ENCODE measurements at regions not wholly inside any gene's neighbourhood (a gene's known extent, or its start where the extent isn't known, plus 50 kb on each side); places are given as distances from the start of the nearest gene placed in this dataset.

- no peak for DNase-seq
Observed at GRCh38 chr4:35926788-35927187, 317.5 kb downstream of the ARAP2 start.

DNA sequence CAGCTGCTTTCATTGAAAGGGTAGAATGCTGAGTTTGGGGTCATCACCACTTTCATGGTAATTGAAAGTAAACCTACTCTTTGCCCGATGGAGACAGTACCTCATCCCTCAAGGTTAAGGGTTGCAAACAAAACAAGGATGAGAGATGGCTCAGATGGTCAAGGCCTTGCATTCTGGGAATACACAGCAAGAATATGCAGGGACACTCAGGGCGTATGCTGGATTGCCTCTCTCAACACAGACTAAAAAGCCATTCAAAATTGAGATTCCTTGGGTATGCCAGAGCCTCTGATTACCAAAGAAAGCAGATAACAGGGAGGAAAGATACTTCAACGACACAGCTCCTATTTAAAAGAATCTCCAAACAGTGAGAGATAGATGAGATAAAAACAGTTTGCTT lies 310.4 kb downstream of the ARAP2 start:
- DNase-seq, result no peak

GRCh38 chr4:35934320-35934981 lies 309.9 kb downstream of the ARAP2 start:
- peak; percentile 33 for DNase-seq

- DNase-seq, result no peak
Observed at GRCh38 chr4:35938936-35939335, 305.4 kb downstream of the ARAP2 start.

DNA sequence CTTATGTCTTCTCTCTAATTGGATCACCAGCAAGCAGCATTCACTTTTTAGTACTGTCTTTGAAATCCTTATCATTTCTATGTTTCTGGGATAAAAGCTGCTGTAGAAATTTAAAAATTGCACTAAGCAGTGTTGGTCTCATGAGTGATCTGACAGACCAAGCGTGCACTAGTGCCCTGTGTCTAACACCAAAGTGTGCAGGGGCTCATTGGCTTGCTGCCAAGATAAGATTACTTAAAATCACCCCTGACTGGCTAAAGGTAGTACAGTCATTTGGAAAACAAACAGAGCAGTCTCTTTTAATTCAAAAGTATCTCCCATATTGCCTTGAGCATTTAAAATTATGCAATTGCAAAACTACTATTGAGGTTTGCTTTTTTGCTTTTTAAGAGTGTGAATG lies 304.6 kb downstream of the ARAP2 start:
- DNase-seq, result no peak

DNA sequence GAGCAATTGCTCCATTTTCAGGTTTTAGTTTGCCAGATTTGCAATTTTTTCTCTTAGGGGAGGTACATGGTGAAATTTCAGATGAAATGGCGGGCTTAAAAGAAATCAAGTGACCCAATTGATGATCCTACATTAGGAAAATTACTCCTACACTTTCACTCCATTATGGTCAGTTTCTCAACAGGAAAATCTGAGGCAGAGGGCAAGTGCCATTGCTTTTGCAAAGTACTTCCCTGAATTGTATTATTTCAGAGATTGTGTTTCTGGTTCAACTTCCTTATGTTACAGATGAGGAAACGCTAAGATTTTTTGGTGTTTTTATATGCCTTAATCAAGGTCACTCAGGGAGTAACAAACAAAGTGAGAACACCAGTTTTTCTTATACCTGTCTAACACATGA lies 302.2 kb downstream of the ARAP2 start:
- DNase-seq, result no peak

- DNase-seq, result no peak
Observed at GRCh38 chr4:35943606-35944005, 300.7 kb downstream of the ARAP2 start.

GRCh38 chr4:35948171-35948570 lies 296.1 kb downstream of the ARAP2 start:
- no peak for DNase-seq

DNA sequence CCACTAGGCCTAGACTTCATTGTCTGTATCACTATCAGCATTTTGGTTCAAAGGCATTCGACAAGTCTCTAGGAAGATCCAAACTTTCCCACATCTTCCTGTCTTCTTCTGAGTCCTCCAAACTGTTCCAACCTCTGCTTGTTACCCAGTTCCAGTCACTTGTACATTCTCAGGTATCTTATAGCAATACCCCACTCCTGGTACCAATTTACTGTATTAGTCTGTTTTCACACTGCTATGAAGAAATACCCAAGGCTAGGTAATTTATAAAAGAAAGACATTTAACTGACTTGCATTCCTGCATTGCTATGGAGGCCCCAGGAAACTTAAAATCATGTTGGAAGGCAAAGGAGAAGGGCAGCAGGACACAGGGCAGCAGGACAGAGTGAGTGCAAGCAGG lies 293.9 kb downstream of the ARAP2 start:
- DNase-seq, result no peak

- DNase-seq, result no peak
Observed at GRCh38 chr4:35952751-35953150, 291.6 kb downstream of the ARAP2 start.

- DNase-seq, result no peak
Observed at GRCh38 chr4:35963383-35963782, 280.9 kb downstream of the ARAP2 start.

DNA sequence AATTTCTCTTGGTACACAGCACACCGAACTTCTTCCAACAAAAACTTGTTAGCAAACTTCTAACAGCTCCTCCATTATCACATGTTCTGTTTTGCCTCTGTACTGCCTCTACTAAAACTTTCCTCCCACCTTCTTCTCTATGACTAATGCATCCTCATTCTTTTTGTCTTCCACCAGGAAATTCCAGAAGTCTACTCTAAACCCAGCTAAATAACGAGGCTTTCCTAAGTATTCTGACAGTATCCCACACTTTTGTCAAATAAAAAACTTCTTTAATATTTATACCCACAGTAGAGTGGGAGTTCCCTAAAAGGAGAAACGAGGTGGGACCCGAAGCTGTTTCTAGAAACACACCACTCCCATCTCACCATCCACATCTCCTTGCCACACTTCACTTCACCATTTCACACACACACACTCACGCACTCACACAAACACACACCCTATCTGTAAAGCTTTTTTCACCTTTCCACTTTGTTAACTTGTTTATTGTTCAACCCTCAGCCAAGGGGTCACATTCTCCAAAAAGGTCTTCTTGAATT lies 280.3 kb downstream of the ARAP2 start:
- no peak for DNase-seq

DNA sequence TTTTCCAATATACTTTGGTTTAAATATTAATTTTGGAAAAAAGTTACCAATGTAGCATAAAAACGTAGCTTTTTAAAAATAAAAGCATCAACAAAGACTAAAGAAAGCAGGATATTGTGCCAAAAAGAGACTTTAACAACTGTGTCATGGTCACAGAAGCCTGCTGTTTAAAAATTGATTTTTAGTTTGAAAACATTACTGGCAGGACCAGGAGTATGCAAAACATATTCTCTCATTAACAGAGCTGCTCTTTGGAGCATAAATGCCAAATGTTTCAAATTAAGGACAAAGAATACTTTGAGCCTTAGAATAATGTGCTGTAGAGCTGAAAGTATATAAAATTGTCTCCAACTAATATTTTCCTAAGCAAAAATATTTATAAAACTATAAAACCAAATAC lies 279.0 kb downstream of the ARAP2 start:
- no peak for DNase-seq

DNA sequence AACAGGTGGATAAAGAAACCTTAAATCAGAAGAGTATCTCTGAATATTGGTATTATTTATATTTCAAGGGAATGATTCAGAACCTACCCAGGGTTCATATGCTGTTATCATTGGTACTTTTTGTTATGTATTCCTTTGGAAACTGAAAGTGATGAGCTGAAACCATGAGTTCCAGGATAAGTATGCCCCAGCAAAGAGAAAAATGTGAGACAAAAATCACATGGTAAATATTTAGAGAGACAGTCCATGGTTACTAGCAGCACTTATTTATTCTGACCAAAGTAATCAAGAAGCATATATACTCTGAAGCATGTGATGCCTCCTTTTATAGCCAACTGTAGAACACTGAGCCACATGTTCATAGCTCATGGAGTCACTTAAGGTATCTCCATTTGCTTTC lies 277.7 kb downstream of the ARAP2 start:
- DNase-seq, result peak; percentile 2

- peak; percentile 47 for DNase-seq
Observed at GRCh38 chr4:35970366-35970960, 273.9 kb downstream of the ARAP2 start.

DNA sequence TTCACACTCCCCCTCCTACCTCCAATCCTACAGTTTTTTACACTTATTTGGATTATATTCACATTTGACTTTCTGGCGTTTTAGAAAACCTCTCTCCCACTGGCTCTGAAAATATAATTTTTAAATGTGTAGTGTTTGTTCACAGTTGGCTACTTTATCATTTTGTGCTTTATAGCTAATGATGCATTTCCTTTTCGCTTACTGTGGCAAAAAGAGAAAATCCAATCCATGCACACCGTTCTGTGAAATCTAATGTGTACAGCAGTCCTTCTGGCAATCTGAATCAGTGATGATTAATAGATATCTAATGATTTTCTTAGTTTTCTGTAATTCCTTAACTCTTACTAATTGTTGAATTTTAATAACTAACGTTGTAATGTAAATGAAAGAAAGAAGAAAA lies 271.5 kb downstream of the ARAP2 start:
- no peak for DNase-seq

GRCh38 chr4:35975617-35976355 lies 268.5 kb downstream of the ARAP2 start:
- DNase-seq, result peak; percentile 42

DNA sequence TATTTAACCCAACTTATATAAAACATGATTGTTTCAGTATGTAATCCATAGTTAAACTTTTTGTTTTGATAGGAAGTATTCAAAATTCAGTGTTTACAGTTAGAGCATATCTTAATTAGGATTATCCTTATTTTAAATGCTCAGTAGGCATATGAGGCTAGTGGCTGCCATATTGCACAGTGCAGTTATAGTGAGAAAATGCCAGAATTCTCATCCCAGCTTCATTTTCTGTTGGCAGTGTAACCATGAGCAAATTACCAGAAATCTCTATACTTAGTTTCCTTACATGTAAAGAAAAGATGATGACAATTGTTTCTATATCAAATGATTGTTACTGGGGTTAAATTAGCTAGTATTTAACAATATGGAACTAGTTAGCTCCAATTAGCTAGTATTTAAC lies 265.8 kb downstream of the ARAP2 start:
- no peak for DNase-seq

DNA sequence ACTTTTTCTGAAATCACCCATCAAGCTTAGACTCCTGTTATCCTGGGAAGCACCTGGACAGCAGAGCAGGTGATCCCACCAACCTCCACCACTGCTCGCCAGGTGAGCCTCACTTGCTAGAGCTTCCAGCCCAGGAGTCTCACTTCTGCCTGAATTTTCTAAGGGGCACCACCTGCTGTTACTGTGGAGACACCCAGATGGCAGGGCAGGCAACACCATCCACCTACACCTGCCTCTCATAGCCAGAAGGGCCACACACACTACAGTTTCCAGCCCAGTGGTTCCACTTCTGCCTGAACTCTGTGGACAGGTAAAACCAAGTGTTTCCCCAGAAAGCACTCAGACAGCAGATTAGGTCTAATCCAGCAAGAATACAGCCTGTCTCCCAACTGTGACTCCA lies 262.0 kb downstream of the ARAP2 start:
- DNase-seq, result no peak

- no peak for DNase-seq
Observed at GRCh38 chr4:35986537-35986936, 257.8 kb downstream of the ARAP2 start.

- no peak for DNase-seq
Observed at GRCh38 chr4:35993606-35994005, 250.7 kb downstream of the ARAP2 start.

- no peak for DNase-seq
Observed at GRCh38 chr4:36000941-36001557, 243.3 kb downstream of the ARAP2 start.

DNA sequence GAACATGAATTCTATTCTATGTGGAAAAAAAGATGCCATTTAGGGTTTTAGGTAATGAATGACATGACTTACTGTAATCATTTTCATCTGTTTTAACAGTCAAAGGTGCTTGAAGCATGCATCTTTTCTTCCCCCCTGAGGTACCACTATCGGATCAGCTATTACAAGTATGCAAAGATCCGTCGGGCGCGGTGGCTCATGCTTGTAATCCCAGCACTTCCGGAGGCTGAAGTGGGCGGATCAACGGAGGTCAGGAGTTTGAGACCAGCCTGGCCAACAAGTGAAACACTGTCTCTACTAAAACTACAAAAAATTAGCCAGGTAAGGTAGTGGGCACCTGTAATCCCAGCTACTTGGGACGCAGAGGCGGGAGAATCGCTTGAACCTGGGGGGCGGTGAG lies 241.3 kb downstream of the ARAP2 start:
- no peak for DNase-seq

Measured in activated CD4-positive, alpha-beta T cell treated with anti-CD3 and anti-CD28 coated beads, Interleukin-2, Interleukin-6, amounts not matched to agents 100 ng/mL and 50 ng/mL, durations not matched to agents 16 hours and 8 hours (primary cell).